Panc1 (cell line): ENCODE measurements at regions not wholly inside any gene's neighbourhood (a gene's known extent, or its start where the extent isn't known, plus 50 kb on each side); places are given as distances from the start of the nearest gene placed in this dataset.

Experiments
- CTCF ChIP-seq: fragments of 450-650 bp; IDR thresholded peaks from 2 replicates; pipeline ENCODE4 v1.5.1; 2017; ENCODE audit warnings: mild to moderate bottlenecking
- REST ChIP-seq, 2 experiments: IDR thresholded peaks; 2 replicates each; pipeline ENCODE4 v1.6.1; 2011 to 2012; ENCODE audit warnings: low read depth in 2 of 2, control low read depth in 1 of 2, low read length in 1 of 2, mild to moderate bottlenecking in 1 of 2, moderate library complexity in 1 of 2; ENCODE audit not compliant: insufficient read depth in 1 of 2

GRCh38 chr3:106942051-106942450, 435.2 kb upstream of the CCDC54 start:
- TF ChIP-seq CTCF (no peak), REST (IDR thresholded peaks at IDR 0.05; ENCODE audit: insufficient read depth in 1 of 2, low read depth in 2 of 2, low read length in 1 of 2) (no peak)
